ENCODE measurements at regions not wholly inside any gene's neighbourhood (a gene's known extent, or its start where the extent isn't known, plus 50 kb on each side); places are given as distances from the start of the nearest gene placed in this dataset.

DNA sequence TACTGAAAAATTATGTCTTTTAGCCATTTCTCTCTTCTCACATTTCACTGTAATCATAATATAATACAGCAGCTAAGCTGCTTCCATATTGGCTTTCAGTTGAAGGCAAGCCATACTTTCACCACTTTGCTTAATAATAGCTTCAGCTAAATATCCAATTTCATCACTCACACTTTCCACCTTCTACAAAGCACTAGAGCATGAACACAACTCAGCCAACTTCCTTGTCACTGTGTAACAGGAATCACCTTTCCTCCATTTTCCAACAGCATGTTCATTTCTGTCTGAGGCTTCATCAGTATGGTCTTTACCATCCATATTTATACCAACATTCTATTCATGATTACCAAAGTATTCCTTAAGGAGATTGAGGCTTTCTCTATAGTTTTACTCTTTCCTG, 219.8 kb upstream of the CTSO start:
- no peak overlapping the region for H3K4me3 ChIP-seq (ENCODE audit: low read depth in 1 of 2, low read length in 2 of 2)
- DNase-seq (no peak), ATAC-seq (ENCODE audit: insufficient read depth, low read depth) (no peak)
- H3K79me2 ChIP-seq (ENCODE audit: insufficient read depth, low read length): no peaks in the 10 kb centered on the region
- H3K9ac ChIP-seq (ENCODE audit: low read depth, low read length): no peak overlapping the region
- no peaks in the 10 kb centered on the region for H3K4me1 ChIP-seq (ENCODE audit: insufficient read depth, low read length)
- H4K20me1 ChIP-seq (ENCODE audit: insufficient read depth, low read length): no peaks in the 10 kb centered on the region
- H3K27ac ChIP-seq (ENCODE audit: low read length): no peak overlapping the region
- no peak for TF ChIP-seq EZH2 (IDR thresholded peaks at IDR 0.05; ENCODE audit: borderline replicate concordance, low read depth, low read length, severe bottlenecking)
- TF ChIP-seq, protein P1, sequence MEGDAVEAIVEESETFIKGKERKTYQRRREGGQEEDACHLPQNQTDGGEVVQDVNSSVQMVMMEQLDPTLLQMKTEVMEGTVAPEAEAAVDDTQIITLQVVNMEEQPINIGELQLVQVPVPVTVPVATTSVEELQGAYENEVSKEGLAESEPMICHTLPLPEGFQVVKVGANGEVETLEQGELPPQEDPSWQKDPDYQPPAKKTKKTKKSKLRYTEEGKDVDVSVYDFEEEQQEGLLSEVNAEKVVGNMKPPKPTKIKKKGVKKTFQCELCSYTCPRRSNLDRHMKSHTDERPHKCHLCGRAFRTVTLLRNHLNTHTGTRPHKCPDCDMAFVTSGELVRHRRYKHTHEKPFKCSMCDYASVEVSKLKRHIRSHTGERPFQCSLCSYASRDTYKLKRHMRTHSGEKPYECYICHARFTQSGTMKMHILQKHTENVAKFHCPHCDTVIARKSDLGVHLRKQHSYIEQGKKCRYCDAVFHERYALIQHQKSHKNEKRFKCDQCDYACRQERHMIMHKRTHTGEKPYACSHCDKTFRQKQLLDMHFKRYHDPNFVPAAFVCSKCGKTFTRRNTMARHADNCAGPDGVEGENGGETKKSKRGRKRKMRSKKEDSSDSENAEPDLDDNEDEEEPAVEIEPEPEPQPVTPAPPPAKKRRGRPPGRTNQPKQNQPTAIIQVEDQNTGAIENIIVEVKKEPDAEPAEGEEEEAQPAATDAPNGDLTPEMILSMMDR (IDR thresholded peaks at IDR 0.05; ENCODE audit: borderline replicate concordance, extremely low read depth, low read length, poor library complexity, severe bottlenecking): no peak
- no peak overlapping the region for H2AFZ ChIP-seq (ENCODE audit: low read depth, low read length)
- H3K27me3 ChIP-seq (ENCODE audit: insufficient read depth, low read length, poor library complexity): no peaks in the 10 kb centered on the region
- H3K9me3 ChIP-seq (ENCODE audit: insufficient read depth, low read length, severe bottlenecking): no peaks in the 10 kb centered on the region
- no peaks in the 10 kb centered on the region for H3K36me3 ChIP-seq (ENCODE audit: insufficient read depth, low read length)
- no peak overlapping the region for H3K4me2 ChIP-seq (ENCODE audit: insufficient read depth, low read length)

DNA sequence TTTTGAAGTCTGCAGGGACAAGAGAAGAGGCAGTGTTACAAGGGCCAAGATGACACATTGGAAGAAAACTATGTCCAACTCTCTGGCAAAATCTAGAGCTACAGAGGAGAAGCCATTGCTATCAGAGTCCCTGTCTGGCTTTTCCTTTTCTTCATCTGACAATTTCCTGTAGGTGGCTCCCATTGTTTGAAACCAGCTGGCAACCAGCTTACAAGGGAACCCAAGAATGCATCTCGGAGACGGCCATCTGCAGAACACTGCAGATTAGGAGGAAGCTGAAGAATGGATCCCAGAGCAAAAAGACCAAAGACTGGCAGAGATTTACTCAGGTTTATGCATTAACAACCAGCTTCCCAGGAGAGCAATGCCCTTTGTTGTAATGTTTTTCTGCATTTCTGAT, 216.2 kb upstream of the CTSO start:
- DNase-seq: no peak
- Histone ChIP-seq H3K27me3 (ENCODE audit: insufficient read depth, low read length, poor library complexity) (no peaks in the 10 kb centered on the region), H3K79me2 (ENCODE audit: insufficient read depth, low read length) (no peaks in the 10 kb centered on the region), H3K4me2 (ENCODE audit: insufficient read depth, low read length) (no peak overlapping the region), H3K27ac (ENCODE audit: low read length) (no peak overlapping the region), H3K9ac (ENCODE audit: low read depth, low read length) (no peak overlapping the region), H3K36me3 (ENCODE audit: insufficient read depth, low read length) (no peaks in the 10 kb centered on the region), H3K4me3 (ENCODE audit: low read depth in 1 of 2, low read length in 2 of 2) (no peak overlapping the region), H2AFZ (ENCODE audit: low read depth, low read length) (no peak overlapping the region), H4K20me1 (ENCODE audit: insufficient read depth, low read length) (no peaks in the 10 kb centered on the region), H3K4me1 (ENCODE audit: insufficient read depth, low read length) (no peaks in the 10 kb centered on the region), H3K9me3 (ENCODE audit: insufficient read depth, low read length, severe bottlenecking) (no peaks in the 10 kb centered on the region)
- TF ChIP-seq EZH2 (IDR thresholded peaks at IDR 0.05; ENCODE audit: borderline replicate concordance, low read depth, low read length, severe bottlenecking): no peak
- TF ChIP-seq, protein P1 (IDR thresholded peaks at IDR 0.05; ENCODE audit: borderline replicate concordance, extremely low read depth, low read length, poor library complexity, severe bottlenecking): no peak
- ATAC-seq (ENCODE audit: insufficient read depth, low read depth): no peak

DNA sequence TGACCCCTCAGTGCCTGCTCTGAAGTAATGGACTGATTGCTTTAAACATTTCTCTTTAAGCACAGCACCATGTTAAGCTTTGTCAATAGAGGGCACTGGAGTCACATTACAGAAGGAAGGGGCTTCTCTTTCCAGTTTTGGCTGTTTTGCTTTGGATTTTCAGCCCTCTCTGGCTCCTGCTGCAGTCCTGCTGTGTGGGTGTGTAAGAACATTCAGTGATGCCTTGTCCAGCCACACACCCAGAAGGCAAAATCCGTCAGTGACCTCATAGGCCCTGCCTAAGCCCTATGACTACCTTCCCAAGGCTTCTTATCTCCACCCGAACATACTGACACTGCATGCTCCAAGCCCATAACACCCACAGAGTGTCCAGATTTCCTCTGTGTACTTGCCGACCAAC, 215.3 kb upstream of the CTSO start:
- Histone ChIP-seq H3K4me2 (ENCODE audit: insufficient read depth, low read length) (no peak overlapping the region), H3K9me3 (ENCODE audit: insufficient read depth, low read length, severe bottlenecking) (no peaks in the 10 kb centered on the region), H3K27me3 (ENCODE audit: insufficient read depth, low read length, poor library complexity) (no peaks in the 10 kb centered on the region), H3K9ac (ENCODE audit: low read depth, low read length) (no peak overlapping the region), H4K20me1 (ENCODE audit: insufficient read depth, low read length) (no peaks in the 10 kb centered on the region), H3K4me3 (ENCODE audit: low read depth in 1 of 2, low read length in 2 of 2) (no peak overlapping the region), H3K27ac (ENCODE audit: low read length) (no peak overlapping the region), H3K36me3 (ENCODE audit: insufficient read depth, low read length) (no peaks in the 10 kb centered on the region), H2AFZ (ENCODE audit: low read depth, low read length) (no peak overlapping the region), H3K4me1 (ENCODE audit: insufficient read depth, low read length) (no peaks in the 10 kb centered on the region), H3K79me2 (ENCODE audit: insufficient read depth, low read length) (no peaks in the 10 kb centered on the region)
- no peak for TF ChIP-seq EZH2 (IDR thresholded peaks at IDR 0.05; ENCODE audit: borderline replicate concordance, low read depth, low read length, severe bottlenecking)
- TF ChIP-seq, protein P1 (IDR thresholded peaks at IDR 0.05; ENCODE audit: borderline replicate concordance, extremely low read depth, low read length, poor library complexity, severe bottlenecking): peak; percentile 49
- ATAC-seq (ENCODE audit: insufficient read depth, low read depth) (0 out of 3 replicates have a peak, but pooled peaks have one; percentile 19), DNase-seq (no peak)

DNA sequence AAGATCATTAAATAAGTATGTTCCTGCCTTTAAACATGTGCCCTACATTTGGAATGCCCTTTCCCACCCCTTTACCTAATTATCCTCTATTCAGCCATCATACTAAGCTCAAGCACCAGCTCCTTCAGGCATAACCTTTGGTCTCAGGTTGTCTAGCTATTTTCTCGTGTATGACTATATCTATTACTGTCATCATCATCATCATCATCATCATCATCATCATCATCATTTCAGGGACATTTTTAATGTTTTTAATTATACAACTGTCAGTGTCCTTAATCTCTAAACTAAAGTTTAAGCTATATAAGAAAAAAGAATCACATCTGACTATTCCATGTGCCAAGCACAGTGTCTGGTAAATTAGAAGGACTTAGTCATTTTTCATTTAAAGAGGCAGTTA, 214.6 kb upstream of the CTSO start:
- Histone ChIP-seq H3K9me3 (ENCODE audit: insufficient read depth, low read length, severe bottlenecking) (no peaks in the 10 kb centered on the region), H3K27ac (ENCODE audit: low read length) (no peak overlapping the region), H3K4me2 (ENCODE audit: insufficient read depth, low read length) (no peak overlapping the region), H2AFZ (ENCODE audit: low read depth, low read length) (no peak overlapping the region), H3K4me1 (ENCODE audit: insufficient read depth, low read length) (no peaks in the 10 kb centered on the region), H3K9ac (ENCODE audit: low read depth, low read length) (no peak overlapping the region), H3K36me3 (ENCODE audit: insufficient read depth, low read length) (no peaks in the 10 kb centered on the region), H4K20me1 (ENCODE audit: insufficient read depth, low read length) (no peaks in the 10 kb centered on the region), H3K4me3 (ENCODE audit: low read depth in 1 of 2, low read length in 2 of 2) (no peak overlapping the region), H3K79me2 (ENCODE audit: insufficient read depth, low read length) (no peaks in the 10 kb centered on the region), H3K27me3 (ENCODE audit: insufficient read depth, low read length, poor library complexity) (no peaks in the 10 kb centered on the region)
- DNase-seq (no peak), ATAC-seq (ENCODE audit: insufficient read depth, low read depth) (no peak)
- TF ChIP-seq, protein P1 (IDR thresholded peaks at IDR 0.05; ENCODE audit: borderline replicate concordance, extremely low read depth, low read length, poor library complexity, severe bottlenecking): no peak
- no peak for TF ChIP-seq EZH2 (IDR thresholded peaks at IDR 0.05; ENCODE audit: borderline replicate concordance, low read depth, low read length, severe bottlenecking)
